PFSK-1 (cell line): ENCODE measurements at regions not wholly inside any gene's neighbourhood (a gene's known extent, or its start where the extent isn't known, plus 50 kb on each side); places are given as distances from the start of the nearest gene placed in this dataset.

Experiments
- FOXP2 ChIP-seq: optimal IDR thresholded peaks from 2 replicates; pipeline ENCODE3; 2011; ENCODE audit warnings: borderline replicate concordance, control low read depth, inconsistent platforms; ENCODE audit not compliant: insufficient read depth; ENCODE audit errors: extremely low read length, extremely low read depth
- POLR2AphosphoS5 ChIP-seq: IDR thresholded peaks from 2 replicates; pipeline ENCODE4 v1.6.1; 2012; ENCODE audit warnings: low read depth, mild to moderate bottlenecking, control low read depth, low read length, moderate library complexity
- SIN3A ChIP-seq: IDR thresholded peaks from 2 replicates; pipeline ENCODE4 v1.6.1; 2012; ENCODE audit warnings: mild to moderate bottlenecking, low read length, moderate library complexity, borderline replicate concordance; ENCODE audit not compliant: insufficient read depth
- TAF1 ChIP-seq: IDR thresholded peaks from 2 replicates; pipeline ENCODE4 v1.6.1; 2012; ENCODE audit warnings: low read length, control low read depth, borderline replicate concordance; ENCODE audit not compliant: insufficient read depth
- TF ChIP-seq, protein P1 (sequence below), 2 experiments: IDR thresholded peaks; 2 replicates each; pipeline versions ENCODE4 v1.6.1 to v1.8.0; 2011 to 2012; ENCODE audit warnings: low read depth in 2 of 2, low read length in 2 of 2, control low read depth in 1 of 2, inconsistent platforms in 1 of 2, mild to moderate bottlenecking in 1 of 2, moderate library complexity in 1 of 2; ENCODE audit not compliant: insufficient read depth in 1 of 2

DNA sequence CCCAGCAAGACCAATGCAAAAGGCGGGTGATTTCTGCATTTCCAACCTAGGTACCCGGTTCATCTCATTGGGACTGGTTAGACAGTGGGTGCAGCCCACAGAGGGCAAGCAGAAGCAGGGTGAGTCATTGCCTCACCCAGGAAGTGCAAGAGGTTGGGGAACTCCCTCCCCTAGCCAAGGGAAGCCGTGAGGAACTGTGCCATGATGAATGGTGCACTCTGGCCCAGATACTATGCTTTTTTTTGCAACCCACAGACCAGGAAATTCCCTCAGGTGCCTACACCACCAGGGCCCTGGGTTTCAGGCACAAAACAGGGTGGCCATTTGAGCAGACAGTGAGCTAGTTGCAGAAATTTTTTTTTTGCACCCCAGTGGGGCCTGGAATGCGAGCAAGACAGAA is 662.6 kb upstream of the ACVR2A start:
- TF ChIP-seq POLR2AphosphoS5 (no peak), TAF1 (no peak), SIN3A (no peak), FOXP2 (no peak)
- TF ChIP-seq, protein P1, sequence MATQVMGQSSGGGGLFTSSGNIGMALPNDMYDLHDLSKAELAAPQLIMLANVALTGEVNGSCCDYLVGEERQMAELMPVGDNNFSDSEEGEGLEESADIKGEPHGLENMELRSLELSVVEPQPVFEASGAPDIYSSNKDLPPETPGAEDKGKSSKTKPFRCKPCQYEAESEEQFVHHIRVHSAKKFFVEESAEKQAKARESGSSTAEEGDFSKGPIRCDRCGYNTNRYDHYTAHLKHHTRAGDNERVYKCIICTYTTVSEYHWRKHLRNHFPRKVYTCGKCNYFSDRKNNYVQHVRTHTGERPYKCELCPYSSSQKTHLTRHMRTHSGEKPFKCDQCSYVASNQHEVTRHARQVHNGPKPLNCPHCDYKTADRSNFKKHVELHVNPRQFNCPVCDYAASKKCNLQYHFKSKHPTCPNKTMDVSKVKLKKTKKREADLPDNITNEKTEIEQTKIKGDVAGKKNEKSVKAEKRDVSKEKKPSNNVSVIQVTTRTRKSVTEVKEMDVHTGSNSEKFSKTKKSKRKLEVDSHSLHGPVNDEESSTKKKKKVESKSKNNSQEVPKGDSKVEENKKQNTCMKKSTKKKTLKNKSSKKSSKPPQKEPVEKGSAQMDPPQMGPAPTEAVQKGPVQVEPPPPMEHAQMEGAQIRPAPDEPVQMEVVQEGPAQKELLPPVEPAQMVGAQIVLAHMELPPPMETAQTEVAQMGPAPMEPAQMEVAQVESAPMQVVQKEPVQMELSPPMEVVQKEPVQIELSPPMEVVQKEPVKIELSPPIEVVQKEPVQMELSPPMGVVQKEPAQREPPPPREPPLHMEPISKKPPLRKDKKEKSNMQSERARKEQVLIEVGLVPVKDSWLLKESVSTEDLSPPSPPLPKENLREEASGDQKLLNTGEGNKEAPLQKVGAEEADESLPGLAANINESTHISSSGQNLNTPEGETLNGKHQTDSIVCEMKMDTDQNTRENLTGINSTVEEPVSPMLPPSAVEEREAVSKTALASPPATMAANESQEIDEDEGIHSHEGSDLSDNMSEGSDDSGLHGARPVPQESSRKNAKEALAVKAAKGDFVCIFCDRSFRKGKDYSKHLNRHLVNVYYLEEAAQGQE (IDR thresholded peaks at IDR 0.05; ENCODE audit: insufficient read depth in 1 of 2, low read depth in 2 of 2, low read length in 2 of 2) = no peak
